ENCODE measurements at regions not wholly inside any gene's neighbourhood (a gene's known extent, or its start where the extent isn't known, plus 50 kb on each side); places are given as distances from the start of the nearest gene placed in this dataset.
A peak's percentile ranks its signal among the peaks of the same experiment; 100 is the strongest.

- H3K4me3 ChIP-seq (replicated peaks; ENCODE audit: low read depth, low read length): no peak overlapping the region
- DNase-seq (ENCODE audit: extremely low read depth, low read depth): no peak
- TF ChIP-seq CTCF (IDR thresholded peaks at IDR 0.05; ENCODE audit: low read depth, low read length, missing control alignments): no peak
These were observed 120.4 kb upstream of the FST start for GRCh38 chr5:53359916-53360517.

- no peak overlapping the region for H3K4me3 ChIP-seq (replicated peaks; ENCODE audit: low read depth, low read length)
- DNase-seq (ENCODE audit: extremely low read depth, low read depth): peak; percentile 67
- no peak for TF ChIP-seq CTCF (IDR thresholded peaks at IDR 0.05; ENCODE audit: low read depth, low read length, missing control alignments)
These were observed 119.6 kb upstream of the FST start for GRCh38 chr5:53360811-53361210.

- no peak for DNase-seq (ENCODE audit: extremely low read depth, low read depth)
- no peak overlapping the region for H3K4me3 ChIP-seq (replicated peaks; ENCODE audit: low read depth, low read length)
- no peak for TF ChIP-seq CTCF (IDR thresholded peaks at IDR 0.05; ENCODE audit: low read depth, low read length, missing control alignments)
These were observed 118.7 kb upstream of the FST start for GRCh38 chr5:53361708-53362107.

GRCh38 chr5:53362521-53362941 lies 117.9 kb upstream of the FST start:
- H3K4me3 ChIP-seq (replicated peaks; ENCODE audit: low read depth, low read length): no peak overlapping the region
- DNase-seq (ENCODE audit: extremely low read depth, low read depth): peak; percentile 95
- TF ChIP-seq CTCF (IDR thresholded peaks at IDR 0.05; ENCODE audit: low read depth, low read length, missing control alignments): no peak

- no peak overlapping the region for H3K4me3 ChIP-seq (replicated peaks; ENCODE audit: low read depth, low read length)
- TF ChIP-seq CTCF (IDR thresholded peaks at IDR 0.05; ENCODE audit: low read depth, low read length, missing control alignments): no peak
- DNase-seq (ENCODE audit: extremely low read depth, low read depth): no peak
These were observed 116.4 kb upstream of the FST start for GRCh38 chr5:53364061-53364460.

- H3K4me3 ChIP-seq (replicated peaks; ENCODE audit: low read depth, low read length): no peak overlapping the region
- TF ChIP-seq CTCF (IDR thresholded peaks at IDR 0.05; ENCODE audit: low read depth, low read length, missing control alignments): no peak
- no peak for DNase-seq (ENCODE audit: extremely low read depth, low read depth)
These were observed 114.2 kb upstream of the FST start for GRCh38 chr5:53366245-53366644.

- DNase-seq (ENCODE audit: extremely low read depth, low read depth): no peak
- no peak for TF ChIP-seq CTCF (IDR thresholded peaks at IDR 0.05; ENCODE audit: low read depth, low read length, missing control alignments)
- H3K4me3 ChIP-seq (replicated peaks; ENCODE audit: low read depth, low read length): no peak overlapping the region
These were observed 112.7 kb upstream of the FST start for GRCh38 chr5:53367727-53368126.
